Mucosa of descending colon (tissue), 3 donors: ENCODE measurements at regions not wholly inside any gene's neighbourhood (a gene's known extent, or its start where the extent isn't known, plus 50 kb on each side); places are given as distances from the start of the nearest gene placed in this dataset.

Source experiments
- ATAC-seq: fragments of 200-7000 bp; cut with Tn5 transposase; one replicate; pipeline ENCODE4 v1.9.1; 2020; ENCODE audit warnings: mild to moderate bottlenecking, moderate library complexity
- DNase-seq, 3 donors: peaks; one replicate each; pipeline ENCODE4 v3.0.0-alpha.2; 2020
- H3K36me3 ChIP-seq: fragments of 200-600 bp; one replicate; pipeline ENCODE4 v1.8.0; 2021; ENCODE audit warnings: low read depth, mild to moderate bottlenecking
- H3K4me1 ChIP-seq: fragments of 200-600 bp; one replicate; pipeline ENCODE4 v1.8.0; 2021; ENCODE audit warnings: low read depth, mild to moderate bottlenecking
- H3K4me3 ChIP-seq: fragments of 200-600 bp; one replicate; pipeline ENCODE4 v1.8.0; 2021; ENCODE audit warnings: mild to moderate bottlenecking
- H3K9me3 ChIP-seq: fragments of 200-600 bp; one replicate; pipeline ENCODE4 v1.8.0; 2021; ENCODE audit warnings: mild to moderate bottlenecking
- CTCF ChIP-seq: fragments of 200-600 bp; IDR thresholded peaks from one replicate; pipeline ENCODE4 v1.8.0; 2022; ENCODE audit warnings: antibody characterized with exemption, mild to moderate bottlenecking
- intact Hi-C, 2 donors: fragments of 100-400 bp; cut with DNase I in 1 of 2; cut with micrococcal nuclease in 1 of 2; formaldehyde crosslinking; loops; one replicate each; pipeline versions ENCODE4 v1.11.0 to v1.11.1; 2022; cut with DNase I, micrococcal nuclease
- donor health status: DM: no; HTN: no; CAD: no; lungs with moderate emphysema.
- donor health status: DM: no; HTN: no; CAD: no.
- donor health status: DM: no; HTN: yes; CAD: no.

- intact Hi-C loops: no loop called here
- H3K36me3 ChIP-seq: no peaks in the 10 kb centered on the region
- H3K4me3 ChIP-seq: no peak overlapping the region
- ATAC-seq (peak; percentile 66), DNase-seq (no peak)
- no peaks in the 10 kb centered on the region for H3K4me1 ChIP-seq
- H3K9me3 ChIP-seq: no peaks in the 10 kb centered on the region
- TF ChIP-seq CTCF: no peak
These were observed 425.2 kb downstream of the CD83 start for GRCh38 chr6:14542670-14543366.

GRCh38 chr6:14543971-14544585, 426.5 kb downstream of the CD83 start:
- ATAC-seq (no peak), DNase-seq (no peak)
- Histone ChIP-seq H3K36me3 (no peaks in the 10 kb centered on the region), H3K4me3 (no peak overlapping the region), H3K9me3 (no peaks in the 10 kb centered on the region), H3K4me1 (peaks cover under 1% of the 10 kb centered on the region)
- intact Hi-C loops: no loop called here
- TF ChIP-seq CTCF: no peak

GRCh38 chr6:14544666-14545065, 427.1 kb downstream of the CD83 start:
- intact Hi-C loops: no loop called here
- no peak overlapping the region for H3K4me3 ChIP-seq
- no peaks in the 10 kb centered on the region for H3K9me3 ChIP-seq
- peaks cover 6% of the 10 kb centered on the region for H3K4me1 ChIP-seq
- DNase-seq: no peak
- no peak for ATAC-seq
- TF ChIP-seq CTCF: no peak
- H3K36me3 ChIP-seq: no peaks in the 10 kb centered on the region

GRCh38 chr6:14545496-14545895, 427.9 kb downstream of the CD83 start:
- Histone ChIP-seq H3K4me1 (peaks cover 15% of the 10 kb centered on the region), H3K4me3 (no peak overlapping the region), H3K36me3 (no peaks in the 10 kb centered on the region), H3K9me3 (no peaks in the 10 kb centered on the region)
- ATAC-seq: no peak
- intact Hi-C loops: no loop called here
- no peak for DNase-seq
- TF ChIP-seq CTCF: no peak

GRCh38 chr6:14546036-14546435, 428.5 kb downstream of the CD83 start:
- TF ChIP-seq CTCF: no peak
- Histone ChIP-seq H3K4me1 (peaks cover 18% of the 10 kb centered on the region), H3K9me3 (no peaks in the 10 kb centered on the region), H3K4me3 (no peak overlapping the region), H3K36me3 (no peaks in the 10 kb centered on the region)
- intact Hi-C loops: no loop called here
- ATAC-seq: no peak
- no peak for DNase-seq
